ENCODE measurements at regions not wholly inside any gene's neighbourhood (a gene's known extent, or its start where the extent isn't known, plus 50 kb on each side); places are given as distances from the start of the nearest gene placed in this dataset.

GRCh38 chr18:42418121-42418520 lies 463.1 kb downstream of the PIK3C3 start:
- intact Hi-C loops (cut with DNase I; ENCODE audit: low total_unique reads): no loop called here
- H3K4me3 ChIP-seq: no peak overlapping the region
- H3K27ac ChIP-seq: no peak overlapping the region
- DNase-seq (ENCODE audit: low spot score in 2 of 2): no peak
- no peaks in the 10 kb centered on the region for H3K36me3 ChIP-seq
- no peaks in the 10 kb centered on the region for H3K9me3 ChIP-seq
- TF ChIP-seq POLR2A (IDR thresholded peaks at IDR 0.05): no peak
- TF ChIP-seq, protein P1, sequence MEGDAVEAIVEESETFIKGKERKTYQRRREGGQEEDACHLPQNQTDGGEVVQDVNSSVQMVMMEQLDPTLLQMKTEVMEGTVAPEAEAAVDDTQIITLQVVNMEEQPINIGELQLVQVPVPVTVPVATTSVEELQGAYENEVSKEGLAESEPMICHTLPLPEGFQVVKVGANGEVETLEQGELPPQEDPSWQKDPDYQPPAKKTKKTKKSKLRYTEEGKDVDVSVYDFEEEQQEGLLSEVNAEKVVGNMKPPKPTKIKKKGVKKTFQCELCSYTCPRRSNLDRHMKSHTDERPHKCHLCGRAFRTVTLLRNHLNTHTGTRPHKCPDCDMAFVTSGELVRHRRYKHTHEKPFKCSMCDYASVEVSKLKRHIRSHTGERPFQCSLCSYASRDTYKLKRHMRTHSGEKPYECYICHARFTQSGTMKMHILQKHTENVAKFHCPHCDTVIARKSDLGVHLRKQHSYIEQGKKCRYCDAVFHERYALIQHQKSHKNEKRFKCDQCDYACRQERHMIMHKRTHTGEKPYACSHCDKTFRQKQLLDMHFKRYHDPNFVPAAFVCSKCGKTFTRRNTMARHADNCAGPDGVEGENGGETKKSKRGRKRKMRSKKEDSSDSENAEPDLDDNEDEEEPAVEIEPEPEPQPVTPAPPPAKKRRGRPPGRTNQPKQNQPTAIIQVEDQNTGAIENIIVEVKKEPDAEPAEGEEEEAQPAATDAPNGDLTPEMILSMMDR (IDR thresholded peaks at IDR 0.05): no peak
- no peak for TF ChIP-seq POLR2AphosphoS5 (IDR thresholded peaks at IDR 0.05)
- no peaks in the 10 kb centered on the region for H3K4me1 ChIP-seq
- H3K27me3 ChIP-seq: no peaks in the 10 kb centered on the region

GRCh38 chr18:42425025-42425424 lies 470.0 kb downstream of the PIK3C3 start:
- Histone ChIP-seq H3K4me1 (no peaks in the 10 kb centered on the region), H3K27ac (no peak overlapping the region), H3K27me3 (no peaks in the 10 kb centered on the region), H3K4me3 (no peak overlapping the region), H3K36me3 (no peaks in the 10 kb centered on the region), H3K9me3 (no peaks in the 10 kb centered on the region)
- DNase-seq (ENCODE audit: low spot score in 2 of 2): no peak
- intact Hi-C loops (cut with DNase I; ENCODE audit: low total_unique reads): loop anchor here (10.0 kb wide), 1 partner anchor 1620 kb away; no protein-coding TSS in a partner anchor
- TF ChIP-seq, protein P1 (IDR thresholded peaks at IDR 0.05): no peak
- TF ChIP-seq POLR2A (IDR thresholded peaks at IDR 0.05) (no peak), POLR2AphosphoS5 (IDR thresholded peaks at IDR 0.05) (no peak)

- TF ChIP-seq, protein P1 (IDR thresholded peaks at IDR 0.05): no peak
- TF ChIP-seq POLR2AphosphoS5 (IDR thresholded peaks at IDR 0.05): no peak
- TF ChIP-seq POLR2A (IDR thresholded peaks at IDR 0.05): no peak
- no peaks in the 10 kb centered on the region for H3K27me3 ChIP-seq
- no peaks in the 10 kb centered on the region for H3K9me3 ChIP-seq
- no peak overlapping the region for H3K27ac ChIP-seq
- H3K4me1 ChIP-seq: no peaks in the 10 kb centered on the region
- H3K36me3 ChIP-seq: no peaks in the 10 kb centered on the region
- DNase-seq (ENCODE audit: low spot score in 2 of 2): no peak
- intact Hi-C loops (cut with DNase I; ENCODE audit: low total_unique reads): loop anchor here (10.0 kb wide), 1 partner anchor 1618 kb away; no protein-coding TSS in a partner anchor
- no peak overlapping the region for H3K4me3 ChIP-seq
These were observed 471.5 kb downstream of the PIK3C3 start for GRCh38 chr18:42426496-42427015.

DNA sequence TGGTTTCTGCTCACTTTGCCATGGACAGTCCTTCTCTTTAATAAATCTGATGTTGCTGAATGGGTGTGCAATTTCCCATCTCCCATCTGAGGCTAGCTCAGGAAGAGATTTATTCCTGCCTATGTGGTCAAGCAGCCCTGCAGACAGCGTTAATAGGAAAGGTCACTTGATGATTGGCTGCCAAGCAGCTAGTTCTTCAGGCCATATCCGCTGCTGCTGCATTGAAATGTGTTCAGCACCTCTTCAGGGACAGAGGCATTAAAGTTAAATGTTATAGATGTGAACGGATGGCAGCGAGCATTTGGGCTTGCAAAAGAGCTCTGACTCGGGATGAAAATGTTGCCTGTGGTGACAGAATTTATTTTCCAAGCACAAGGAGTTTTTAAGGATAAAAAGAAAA lies 474.2 kb downstream of the PIK3C3 start:
- DNase-seq (ENCODE audit: low spot score in 2 of 2): no peak
- no peaks in the 10 kb centered on the region for H3K36me3 ChIP-seq
- no peak overlapping the region for H3K27ac ChIP-seq
- TF ChIP-seq, protein P1 (IDR thresholded peaks at IDR 0.05): no peak
- TF ChIP-seq POLR2A (IDR thresholded peaks at IDR 0.05) (no peak), POLR2AphosphoS5 (IDR thresholded peaks at IDR 0.05) (no peak)
- H3K4me3 ChIP-seq: no peak overlapping the region
- intact Hi-C loops (cut with DNase I; ENCODE audit: low total_unique reads): loop anchor here (10.0 kb wide), 1 partner anchor 1616 kb away; no protein-coding TSS in a partner anchor
- H3K4me1 ChIP-seq: no peaks in the 10 kb centered on the region
- H3K27me3 ChIP-seq: no peaks in the 10 kb centered on the region
- no peaks in the 10 kb centered on the region for H3K9me3 ChIP-seq

DNA sequence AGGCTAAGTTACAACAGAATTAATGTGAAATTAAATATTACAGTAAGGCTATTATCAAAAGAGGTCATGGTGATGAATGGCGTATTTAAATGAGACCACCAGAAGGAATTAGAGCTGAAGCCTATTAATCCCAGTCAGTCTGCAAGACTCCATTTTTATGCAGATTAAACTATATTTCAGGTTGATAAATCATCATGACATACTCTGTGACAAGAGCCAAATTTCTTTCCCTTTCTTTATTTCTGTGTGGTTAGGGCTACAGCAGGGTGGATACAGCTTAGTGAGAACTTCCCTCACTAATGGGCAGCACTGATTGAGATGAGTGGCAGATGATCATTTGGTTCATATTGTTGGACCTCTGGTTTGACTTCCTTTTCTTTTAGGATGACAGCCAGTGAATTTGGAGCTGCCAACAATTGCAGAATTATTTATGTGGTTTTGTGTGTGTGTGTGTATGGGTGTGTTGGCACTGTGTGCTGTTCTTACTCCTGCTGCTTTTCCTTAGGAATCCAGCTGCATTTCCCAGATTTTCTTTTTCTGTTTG lies 481.3 kb downstream of the PIK3C3 start:
- Histone ChIP-seq H3K4me1 (no peaks in the 10 kb centered on the region), H3K27me3 (no peaks in the 10 kb centered on the region), H3K4me3 (no peak overlapping the region), H3K27ac (no peak overlapping the region), H3K9me3 (no peaks in the 10 kb centered on the region), H3K36me3 (no peaks in the 10 kb centered on the region)
- DNase-seq (ENCODE audit: low spot score in 2 of 2): no peak
- intact Hi-C loops (cut with DNase I; ENCODE audit: low total_unique reads): loop anchor here (10.0 kb wide), 1 partner anchor 1631 kb away; no protein-coding TSS in a partner anchor
- TF ChIP-seq POLR2AphosphoS5 (IDR thresholded peaks at IDR 0.05): no peak
- no peak for TF ChIP-seq POLR2A (IDR thresholded peaks at IDR 0.05)
- TF ChIP-seq, protein P1 (IDR thresholded peaks at IDR 0.05): no peak

Data from breast epithelium (tissue), 4 donors.